Keratinocyte (primary cell): ENCODE measurements at regions not wholly inside any gene's neighbourhood (a gene's known extent, or its start where the extent isn't known, plus 50 kb on each side); places are given as distances from the start of the nearest gene placed in this dataset.

Source experiments
- DNase-seq: peaks from one replicate; pipeline ENCODE4 v3.0.0-alpha.2; 2011; ENCODE audit warnings: low read depth, missing footprints, low spot score
- FAIRE-seq: peaks from 2 replicates; lab custom pipeline; 2011; peaks lifted over from hg19 to GRCh38; lab: Jason Lieb, UNC
- H2AFZ ChIP-seq: 2 replicates; pipeline ENCODE4 v1.6.0; 2012; ENCODE audit warnings: low read length, control low read depth, inconsistent platforms; ENCODE audit not compliant: control insufficient read depth
- H3K27ac ChIP-seq: 2 replicates; pipeline ENCODE4 v1.5.1; 2011; ENCODE audit warnings: low read length; ENCODE audit not compliant: control insufficient read depth, insufficient read depth
- H3K27me3 ChIP-seq: 3 replicates; pipeline ENCODE4 v1.6.0; 2011; ENCODE audit warnings: low read length; ENCODE audit not compliant: control insufficient read depth, insufficient read depth; ENCODE audit errors: extremely low read depth
- H3K36me3 ChIP-seq, 2 experiments: 2 replicates in 1 of 2; 3 replicates in 1 of 2; pipeline ENCODE4 v1.5.1; 2011; ENCODE audit warnings: low read length in 2 of 2, mild to moderate bottlenecking in 1 of 2; ENCODE audit not compliant: control insufficient read depth in 2 of 2, insufficient read depth in 2 of 2; ENCODE audit errors: extremely low read depth in 1 of 2
- H3K4me1 ChIP-seq: 3 replicates; pipeline ENCODE4 v1.5.1; 2011; ENCODE audit warnings: low read length; ENCODE audit not compliant: control insufficient read depth, insufficient read depth; ENCODE audit errors: extremely low read depth
- H3K4me2 ChIP-seq: 3 replicates; pipeline ENCODE4 v1.6.0; 2011; ENCODE audit warnings: low read depth, low read length; ENCODE audit not compliant: control insufficient read depth, insufficient read depth; ENCODE audit errors: extremely low read depth
- H3K4me3 ChIP-seq, 3 experiments: fragments of 200-600 bp in 1 of 3; sonication (generic) in 1 of 3; 2 replicates in 2 of 3; 3 replicates in 1 of 3; pipeline ENCODE4 v1.5.1; 2011 to 2016; ENCODE audit warnings: low read length in 3 of 3, mild to moderate bottlenecking in 3 of 3, control low read depth in 2 of 3, inconsistent platforms in 1 of 3, low read depth in 1 of 3, mixed read lengths in 1 of 3, mixed run types in 1 of 3, moderate library complexity in 1 of 3; ENCODE audit not compliant: control insufficient read depth in 2 of 3, insufficient read depth in 2 of 3; ENCODE audit errors: extremely low read depth in 1 of 3
- H3K79me2 ChIP-seq: 2 replicates; pipeline ENCODE4 v1.6.0; 2012; ENCODE audit warnings: low read length; ENCODE audit not compliant: control insufficient read depth, insufficient read depth
- H3K9ac ChIP-seq: 3 replicates; pipeline ENCODE4 v1.6.0; 2011; ENCODE audit warnings: low read length; ENCODE audit not compliant: control insufficient read depth, insufficient read depth; ENCODE audit errors: extremely low read depth
- H3K9me1 ChIP-seq: 3 replicates; pipeline ENCODE4 v1.6.0; 2011; ENCODE audit warnings: low read length; ENCODE audit not compliant: control insufficient read depth, insufficient read depth; ENCODE audit errors: extremely low read depth
- H3K9me3 ChIP-seq: 2 replicates; pipeline ENCODE4 v1.5.1; 2012; ENCODE audit warnings: low read depth, low read length; ENCODE audit not compliant: control insufficient read depth
- H4K20me1 ChIP-seq: 3 replicates; pipeline ENCODE4 v1.6.0; 2011; ENCODE audit warnings: low read length; ENCODE audit not compliant: control insufficient read depth, insufficient read depth; ENCODE audit errors: extremely low read depth
- EZH2 ChIP-seq: IDR thresholded peaks from one replicate; pipeline ENCODE4 v1.6.1; 2012; ENCODE audit warnings: inconsistent platforms, mild to moderate bottlenecking, low read length, moderate library complexity
- dilution Hi-C: fragments of 300-500 bp; cut with MboI; formaldehyde crosslinking; loops from one replicate; pipeline ENCODE4 v1.7.0; 2020; ENCODE audit warnings: low sequenced_read_pairs; ENCODE audit not compliant: extremely low pct_ligation_motif_present
- TF ChIP-seq, protein P1 (sequence below), 3 experiments: IDR thresholded peaks in 1 of 3; conservative IDR thresholded peaks in 1 of 3; optimal IDR thresholded peaks in 1 of 3; 2 replicates in 2 of 3; 3 replicates in 1 of 3; pipeline versions ENCODE3 to v1.5.1; 2011; ENCODE audit warnings: low read length in 3 of 3, mild to moderate bottlenecking in 3 of 3, moderate library complexity in 2 of 3, control low read depth in 1 of 3, inconsistent platforms in 1 of 3; ENCODE audit not compliant: insufficient read depth in 2 of 3; ENCODE audit errors: extremely low read depth in 1 of 3

DNA sequence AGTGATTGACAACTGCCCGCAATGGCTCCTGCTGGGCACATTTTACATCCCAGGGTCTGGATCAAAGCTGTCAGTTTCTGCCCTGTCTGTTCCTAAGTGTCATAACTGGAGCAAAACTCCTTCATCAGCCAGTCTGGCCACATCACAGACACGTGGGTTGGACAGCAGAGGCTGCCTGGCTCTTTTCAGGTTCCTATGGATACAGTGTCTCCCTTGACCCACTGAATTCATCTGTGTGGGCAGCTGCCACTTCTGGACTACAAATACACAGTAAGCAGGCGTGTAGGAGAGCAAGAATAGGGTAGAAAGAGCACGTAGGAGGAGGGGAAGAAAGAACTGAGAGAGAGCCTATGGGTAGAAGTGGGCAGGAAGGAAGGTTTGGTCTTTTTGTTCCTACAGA, 238.0 kb downstream of the ENC1 start:
- H3K36me3 ChIP-seq, result no peaks in the 10 kb centered on the region
- H3K4me3 ChIP-seq, result no peak overlapping the region
- DNase-seq (no peak), FAIRE-seq (no peak)
- no peak overlapping the region for H2AFZ ChIP-seq
- dilution Hi-C loops, result no loop called here
- TF ChIP-seq, protein P1, sequence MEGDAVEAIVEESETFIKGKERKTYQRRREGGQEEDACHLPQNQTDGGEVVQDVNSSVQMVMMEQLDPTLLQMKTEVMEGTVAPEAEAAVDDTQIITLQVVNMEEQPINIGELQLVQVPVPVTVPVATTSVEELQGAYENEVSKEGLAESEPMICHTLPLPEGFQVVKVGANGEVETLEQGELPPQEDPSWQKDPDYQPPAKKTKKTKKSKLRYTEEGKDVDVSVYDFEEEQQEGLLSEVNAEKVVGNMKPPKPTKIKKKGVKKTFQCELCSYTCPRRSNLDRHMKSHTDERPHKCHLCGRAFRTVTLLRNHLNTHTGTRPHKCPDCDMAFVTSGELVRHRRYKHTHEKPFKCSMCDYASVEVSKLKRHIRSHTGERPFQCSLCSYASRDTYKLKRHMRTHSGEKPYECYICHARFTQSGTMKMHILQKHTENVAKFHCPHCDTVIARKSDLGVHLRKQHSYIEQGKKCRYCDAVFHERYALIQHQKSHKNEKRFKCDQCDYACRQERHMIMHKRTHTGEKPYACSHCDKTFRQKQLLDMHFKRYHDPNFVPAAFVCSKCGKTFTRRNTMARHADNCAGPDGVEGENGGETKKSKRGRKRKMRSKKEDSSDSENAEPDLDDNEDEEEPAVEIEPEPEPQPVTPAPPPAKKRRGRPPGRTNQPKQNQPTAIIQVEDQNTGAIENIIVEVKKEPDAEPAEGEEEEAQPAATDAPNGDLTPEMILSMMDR (optimal IDR thresholded peaks at IDR 0.05 in 1 of 3, IDR thresholded peaks at IDR 0.05 in 1 of 3, conservative IDR thresholded peaks at IDR 0.05 in 1 of 3; ENCODE audit: extremely low read depth in 1 of 3, insufficient read depth in 2 of 3, low read length in 3 of 3), result no peak
- TF ChIP-seq EZH2, result no peak
- no peaks in the 10 kb centered on the region for H4K20me1 ChIP-seq
- no peaks in the 10 kb centered on the region for H3K9me1 ChIP-seq
- H3K27me3 ChIP-seq, result no peaks in the 10 kb centered on the region
- no peak overlapping the region for H3K4me2 ChIP-seq
- H3K4me1 ChIP-seq, result no peaks in the 10 kb centered on the region
- no peaks in the 10 kb centered on the region for H3K79me2 ChIP-seq
- no peak overlapping the region for H3K27ac ChIP-seq
- H3K9ac ChIP-seq, result no peak overlapping the region
- H3K9me3 ChIP-seq, result no peaks in the 10 kb centered on the region

DNA sequence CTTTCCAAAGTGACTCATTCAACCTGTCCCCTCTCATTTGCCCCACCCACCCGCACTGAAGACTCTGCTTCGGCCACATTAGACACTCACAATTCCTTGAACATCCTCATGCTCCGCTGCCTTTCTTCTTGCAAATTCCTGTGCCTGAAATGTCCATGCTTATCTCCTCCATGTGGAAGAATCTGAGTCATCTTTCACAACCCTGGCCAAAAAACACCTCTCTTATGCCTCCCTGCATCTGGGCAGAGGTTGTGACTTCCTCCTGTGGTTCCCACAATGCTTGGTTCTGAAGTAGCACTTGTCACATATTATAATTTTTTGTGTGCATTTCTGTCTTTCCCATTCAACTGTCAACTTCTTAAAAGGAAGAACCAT, 238.6 kb downstream of the ENC1 start:
- H3K4me1 ChIP-seq, result no peaks in the 10 kb centered on the region
- H3K9ac ChIP-seq, result no peak overlapping the region
- dilution Hi-C loops, result no loop called here
- H3K4me2 ChIP-seq, result no peak overlapping the region
- FAIRE-seq, result peak; percentile 58
- H3K27ac ChIP-seq, result no peak overlapping the region
- H3K9me3 ChIP-seq, result no peaks in the 10 kb centered on the region
- H3K79me2 ChIP-seq, result no peaks in the 10 kb centered on the region
- H2AFZ ChIP-seq, result no peak overlapping the region
- H3K36me3 ChIP-seq, result no peaks in the 10 kb centered on the region
- no peak for DNase-seq
- no peaks in the 10 kb centered on the region for H3K9me1 ChIP-seq
- no peaks in the 10 kb centered on the region for H4K20me1 ChIP-seq
- TF ChIP-seq, protein P1 (optimal IDR thresholded peaks at IDR 0.05 in 1 of 3, IDR thresholded peaks at IDR 0.05 in 1 of 3, conservative IDR thresholded peaks at IDR 0.05 in 1 of 3; ENCODE audit: extremely low read depth in 1 of 3, insufficient read depth in 2 of 3, low read length in 3 of 3), result no peak
- no peaks in the 10 kb centered on the region for H3K27me3 ChIP-seq
- H3K4me3 ChIP-seq, result no peak overlapping the region
